ENCODE measurements at regions not wholly inside any gene's neighbourhood (a gene's known extent, or its start where the extent isn't known, plus 50 kb on each side); places are given as distances from the start of the nearest gene placed in this dataset.

GRCh38 chr2:193562031-193562430, 1367.3 kb upstream of the TMEFF2 start:
- TF ChIP-seq, protein P1, sequence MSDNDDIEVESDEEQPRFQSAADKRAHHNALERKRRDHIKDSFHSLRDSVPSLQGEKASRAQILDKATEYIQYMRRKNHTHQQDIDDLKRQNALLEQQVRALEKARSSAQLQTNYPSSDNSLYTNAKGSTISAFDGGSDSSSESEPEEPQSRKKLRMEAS (IDR thresholded peaks at IDR 0.05) = no peak
- TF ChIP-seq ZBTB7A (IDR thresholded peaks at IDR 0.05; ENCODE audit: low read depth) (no peak), EGR1 (IDR thresholded peaks at IDR 0.05) (no peak), EP300 (IDR thresholded peaks at IDR 0.05; ENCODE audit: borderline replicate concordance) (no peak), FOXM1 (IDR thresholded peaks at IDR 0.05; ENCODE audit: borderline replicate concordance, low read depth) (no peak), CEBPB (IDR thresholded peaks at IDR 0.05) (no peak), TCF12 (IDR thresholded peaks at IDR 0.05; ENCODE audit: low read depth) (no peak), TAF1 (IDR thresholded peaks at IDR 0.05; ENCODE audit: low read depth) (no peak), CREB1 (IDR thresholded peaks at IDR 0.05; ENCODE audit: low read depth) (no peak), RAD21 (IDR thresholded peaks at IDR 0.05; ENCODE audit: low read depth) (no peak)
